HT-29 (cell line): ENCODE measurements at regions not wholly inside any gene's neighbourhood (a gene's known extent, or its start where the extent isn't known, plus 50 kb on each side); places are given as distances from the start of the nearest gene placed in this dataset.
A peak's percentile ranks its signal among the peaks of the same experiment; 100 is the strongest.

Experiments used
- DNase-seq: peaks from one replicate; pipeline ENCODE4 v3.0.0-alpha.2; 2015; ENCODE audit warnings: low spot score

GRCh38 chr10:15462253-15462897 is 91.3 kb upstream of the FAM171A1 start:
- DNase-seq, result no peak

GRCh38 chr10:15461353-15462108 is 90.4 kb upstream of the FAM171A1 start:
- DNase-seq, result peak; percentile 35

GRCh38 chr10:15460661-15461060 is 89.6 kb upstream of the FAM171A1 start:
- DNase-seq, result no peak

- DNase-seq, result no peak
Measured at GRCh38 chr10:15459218-15459617, 88.1 kb upstream of the FAM171A1 start.

GRCh38 chr10:15457382-15457781 is 86.3 kb upstream of the FAM171A1 start:
- no peak for DNase-seq

GRCh38 chr10:15455456-15455855 is 84.4 kb upstream of the FAM171A1 start:
- DNase-seq, result no peak

- DNase-seq, result no peak
Measured at GRCh38 chr10:15453926-15454325, 82.8 kb upstream of the FAM171A1 start.

- no peak for DNase-seq
Measured at GRCh38 chr10:15453457-15453856, 82.4 kb upstream of the FAM171A1 start.

GRCh38 chr10:15452545-15452944 is 81.5 kb upstream of the FAM171A1 start:
- no peak for DNase-seq

- no peak for DNase-seq
Measured at GRCh38 chr10:15451137-15452094, 80.3 kb upstream of the FAM171A1 start.

GRCh38 chr10:15448598-15448997 is 77.5 kb upstream of the FAM171A1 start:
- DNase-seq, result no peak

GRCh38 chr10:15445006-15445390 is 73.9 kb upstream of the FAM171A1 start:
- no peak for DNase-seq

- DNase-seq, result no peak
Measured at GRCh38 chr10:15444105-15445005, 73.3 kb upstream of the FAM171A1 start.

- no peak for DNase-seq
Measured at GRCh38 chr10:15442056-15442455, 71.0 kb upstream of the FAM171A1 start.

- DNase-seq, result no peak
Measured at GRCh38 chr10:15440204-15440711, 69.2 kb upstream of the FAM171A1 start.

- no peak for DNase-seq
Measured at GRCh38 chr10:15439341-15439842, 68.3 kb upstream of the FAM171A1 start.

GRCh38 chr10:15436696-15437095 is 65.6 kb upstream of the FAM171A1 start:
- DNase-seq, result no peak

- peak; percentile 59 for DNase-seq
Measured at GRCh38 chr10:15433850-15434537, 62.9 kb upstream of the FAM171A1 start.

GRCh38 chr10:15432266-15432665 is 61.2 kb upstream of the FAM171A1 start:
- DNase-seq, result no peak
